NCI-H1694 (cell line): ENCODE measurements at regions not wholly inside any gene's neighbourhood (a gene's known extent, or its start where the extent isn't known, plus 50 kb on each side); places are given as distances from the start of the nearest gene placed in this dataset.
"Not testable (repeated sequence)": the region's sequence is repeated elsewhere in the genome, so short reads cannot be mapped to it uniquely, and the experiment has no call there.

Source experiments
- DNase-seq: peaks from one replicate; lab custom pipeline; 2025; lab: John Stamatoyannopoulos, UW

- DNase-seq: no peak
These were observed 54.6 kb downstream of the DKK1 start for GRCh38 chr10:52368725-52369124.

GRCh38 chr10:52374207-52374606 lies 60.1 kb downstream of the DKK1 start:
- DNase-seq: not testable (repeated sequence)

- no peak for DNase-seq
These were observed 62.7 kb downstream of the DKK1 start for GRCh38 chr10:52376694-52377354.

GRCh38 chr10:52378124-52378523 lies 64.0 kb downstream of the DKK1 start:
- no peak for DNase-seq

- DNase-seq: no peak
These were observed 65.2 kb downstream of the DKK1 start for GRCh38 chr10:52379287-52379686.

- DNase-seq: no peak
These were observed 69.0 kb downstream of the DKK1 start for GRCh38 chr10:52383088-52383487.

GRCh38 chr10:52387744-52388143 lies 73.7 kb downstream of the DKK1 start:
- DNase-seq: no peak

GRCh38 chr10:52390388-52390787 lies 76.3 kb downstream of the DKK1 start:
- no peak for DNase-seq

- DNase-seq: no peak
These were observed 78.0 kb downstream of the DKK1 start for GRCh38 chr10:52391927-52392602.

GRCh38 chr10:52394246-52394645 lies 80.2 kb downstream of the DKK1 start:
- no peak for DNase-seq

- no peak for DNase-seq
These were observed 86.5 kb downstream of the DKK1 start for GRCh38 chr10:52400562-52400961.

GRCh38 chr10:52403801-52404200 lies 89.7 kb downstream of the DKK1 start:
- not testable (repeated sequence) for DNase-seq

- no peak for DNase-seq
These were observed 95.1 kb downstream of the DKK1 start for GRCh38 chr10:52409195-52409594.

- no peak for DNase-seq
These were observed 95.8 kb downstream of the DKK1 start for GRCh38 chr10:52409928-52410327.

- DNase-seq: no peak
These were observed 96.8 kb downstream of the DKK1 start for GRCh38 chr10:52410916-52411315.

GRCh38 chr10:52419281-52419680 lies 105.2 kb downstream of the DKK1 start:
- no peak for DNase-seq

- no peak for DNase-seq
These were observed 106.6 kb downstream of the DKK1 start for GRCh38 chr10:52420656-52421055.

- DNase-seq: no peak
These were observed 109.3 kb downstream of the DKK1 start for GRCh38 chr10:52423369-52423768.

- no peak for DNase-seq
These were observed 110.3 kb downstream of the DKK1 start for GRCh38 chr10:52424341-52424740.

GRCh38 chr10:52434734-52435133 lies 120.7 kb downstream of the DKK1 start:
- no peak for DNase-seq

GRCh38 chr10:52436664-52437063 lies 122.6 kb downstream of the DKK1 start:
- DNase-seq: no peak

GRCh38 chr10:52437205-52437646 lies 123.1 kb downstream of the DKK1 start:
- no peak for DNase-seq

GRCh38 chr10:52438119-52438518 lies 124.0 kb downstream of the DKK1 start:
- DNase-seq: no peak
